HCT116 (cell line): ENCODE measurements at regions not wholly inside any gene's neighbourhood (a gene's known extent, or its start where the extent isn't known, plus 50 kb on each side); places are given as distances from the start of the nearest gene placed in this dataset.

ENCODE experiments used
- ATAC-seq: fragments of 200-7000 bp; cut with Tn5 transposase; 2 replicates; pipeline ENCODE4 v1.9.1; 2020; ENCODE audit warnings: mild to moderate bottlenecking, moderate library complexity
- BruUV-seq: library from RNA; stranded (reverse); fragments of 400-500 nt; replicated peaks from 2 replicates; lab custom pipeline; 2021; lab: Mats Ljungman, UMichigan
- CTCF ChIA-PET: fragments of 300-600 bp; sonication (Branson Sonifier 250); formaldehyde crosslinking; loops from one replicate; lab custom pipeline; 2021; ENCODE audit warnings: antibody characterized with exemption; lab: Charles Lee
- POLR2A ChIA-PET: fragments of 300-600, 350-600 bp; sonication (Branson Sonifier 250); formaldehyde crosslinking; loops from one replicate; lab custom pipeline; 2021; ENCODE audit warnings: antibody characterized with exemption; lab: Charles Lee
- RAD21 ChIA-PET, 2 experiments: fragments of 300-600 bp; sonication (Branson Sonifier 250); formaldehyde crosslinking; loops; one replicate each; lab custom pipeline; 2023; ENCODE audit warnings: low total read pairs in 2 of 2; ENCODE audit not compliant: uncharacterized antibody in 2 of 2, unreplicated experiment in 2 of 2, low non-redundant PET in 1 of 2; lab: Charles Lee
- DNase-seq: peaks from one replicate; pipeline ENCODE4 v3.0.0-alpha.2; 2010; ENCODE audit warnings: low read depth, low spot score
- H2AFZ ChIP-seq: fragments of 200-600 bp; shearing (Covaris generic), sonication (generic); 2 replicates; pipeline ENCODE4 v1.6.1; 2017; ENCODE audit warnings: low read depth, mixed run types, mixed read lengths, antibody characterized with exemption, low read length; ENCODE audit not compliant: poor library complexity, severe bottlenecking
- H3K27ac ChIP-seq: 2 replicates; pipeline ENCODE4 v1.5.1; 2012; ENCODE audit warnings: low read depth, low read length
- H3K27me3 ChIP-seq: fragments of 200-600 bp; sonication (generic); 2 replicates; pipeline ENCODE4 v1.6.1; 2016; ENCODE audit warnings: mixed run types, low read length, mixed read lengths; ENCODE audit not compliant: insufficient read depth
- H3K36me3 ChIP-seq, 2 experiments: fragments of 200-500 bp in 1 of 2; fragments of 200-600 bp in 1 of 2; sonication (Bioruptor generic) in 1 of 2; sonication (generic) in 1 of 2; 2 replicates each; pipeline versions ENCODE4 v1.5.1 to v1.6.1; 2014 to 2016; ENCODE audit warnings: low read length in 2 of 2, inconsistent platforms in 1 of 2, mixed read lengths in 1 of 2, mixed run types in 1 of 2; ENCODE audit not compliant: insufficient read depth in 2 of 2, control insufficient read depth in 1 of 2
- H3K4me1 ChIP-seq, 2 experiments: fragments of 200-600 bp in 1 of 2; sonication (generic) in 1 of 2; 2 replicates each; pipeline versions ENCODE4 v1.5.1 to v1.6.1; 2012 to 2017; ENCODE audit warnings: low read length in 2 of 2, inconsistent platforms in 1 of 2, mild to moderate bottlenecking in 1 of 2, mixed read lengths in 1 of 2, mixed run types in 1 of 2, moderate library complexity in 1 of 2; ENCODE audit not compliant: insufficient read depth in 2 of 2, control insufficient read depth in 1 of 2
- H3K4me2 ChIP-seq: fragments of 200-600 bp; sonication (generic); 2 replicates; pipeline ENCODE4 v1.6.1; 2017; ENCODE audit warnings: mixed run types, low read length, mixed read lengths
- H3K4me3 ChIP-seq, 2 experiments: fragments of 200-600 bp in 1 of 2; sonication (generic) in 1 of 2; replicated peaks in 1 of 2; 2 replicates each; pipeline ENCODE4 v1.5.1; 2011 to 2016; ENCODE audit warnings: low read length in 2 of 2, control low read depth in 1 of 2, low read depth in 1 of 2, mild to moderate bottlenecking in 1 of 2, mixed read lengths in 1 of 2, mixed run types in 1 of 2
- H3K79me2 ChIP-seq: fragments of 200-600 bp; sonication (generic); 2 replicates; pipeline ENCODE4 v1.6.1; 2017; ENCODE audit warnings: mild to moderate bottlenecking, mixed run types, low read length, moderate library complexity, mixed read lengths; ENCODE audit not compliant: insufficient read depth
- H3K9ac ChIP-seq: fragments of 200-600 bp; sonication (generic); 2 replicates; pipeline ENCODE4 v1.6.1; 2016; ENCODE audit warnings: low read length, mixed read lengths
- H3K9me2 ChIP-seq: fragments of 200-600 bp; sonication (generic), shearing (Covaris generic); 2 replicates; pipeline ENCODE4 v1.6.1; 2017; ENCODE audit warnings: mixed run types, mild to moderate bottlenecking, moderate library complexity; ENCODE audit not compliant: insufficient read depth
- H3K9me3 ChIP-seq, 2 experiments: fragments of 200-500 bp in 1 of 2; fragments of 200-600 bp in 1 of 2; sonication (Bioruptor generic) in 1 of 2; sonication (generic) in 1 of 2; 2 replicates each; pipeline ENCODE4 v1.6.1; 2014 to 2017; ENCODE audit warnings: low read length in 2 of 2, mixed read lengths in 2 of 2, inconsistent platforms in 1 of 2, low read depth in 1 of 2, mild to moderate bottlenecking in 1 of 2, mixed run types in 1 of 2, moderate library complexity in 1 of 2; ENCODE audit not compliant: control insufficient read depth in 1 of 2, insufficient read depth in 1 of 2
- H4K20me1 ChIP-seq: fragments of 200-600 bp; sonication (generic), shearing (Covaris generic); 2 replicates; pipeline ENCODE4 v1.6.1; 2017; ENCODE audit warnings: mixed run types, mild to moderate bottlenecking, moderate library complexity; ENCODE audit not compliant: insufficient read depth
- CBX3 ChIP-seq: IDR thresholded peaks from 2 replicates; pipeline ENCODE4 v1.6.1; 2012; ENCODE audit warnings: low read depth
- EGR1 ChIP-seq: IDR thresholded peaks from 2 replicates; pipeline ENCODE4 v1.6.1; 2012; ENCODE audit warnings: low read depth
- ELF1 ChIP-seq: IDR thresholded peaks from 2 replicates; pipeline ENCODE4 v1.6.1; 2012; ENCODE audit warnings: low read depth, borderline replicate concordance
- EZH2 ChIP-seq: fragments of 200-600 bp; sonication (generic); IDR thresholded peaks from 2 replicates; pipeline ENCODE4 v1.6.1; 2017; ENCODE audit warnings: antibody characterized with exemption, mixed run types
- FOSL1 ChIP-seq: IDR thresholded peaks from 2 replicates; pipeline ENCODE4 v1.6.1; 2012; ENCODE audit warnings: low read depth
- JUND ChIP-seq: IDR thresholded peaks from 2 replicates; pipeline ENCODE4 v1.6.1; 2012
- SIN3A ChIP-seq: IDR thresholded peaks from 2 replicates; pipeline ENCODE4 v1.6.1; 2012; ENCODE audit warnings: low read depth
- SRF ChIP-seq: IDR thresholded peaks from 2 replicates; pipeline ENCODE4 v1.6.1; 2012; ENCODE audit warnings: low read depth
- TCF7L2 ChIP-seq: IDR thresholded peaks from 2 replicates; pipeline ENCODE4 v1.7.0; 2011; ENCODE audit warnings: borderline replicate concordance, inconsistent platforms; ENCODE audit not compliant: insufficient read depth, insufficient read length; ENCODE audit errors: extremely low read depth
- YY1 ChIP-seq: IDR thresholded peaks from 2 replicates; pipeline ENCODE4 v1.6.1; 2011; ENCODE audit warnings: low read length, low read depth, moderate library complexity, mild to moderate bottlenecking; ENCODE audit not compliant: insufficient replicate concordance; ENCODE audit errors: extremely low read depth
- ZBTB33 ChIP-seq: IDR thresholded peaks from 2 replicates; pipeline ENCODE4 v1.6.1; 2011; ENCODE audit warnings: mild to moderate bottlenecking, low read length, moderate library complexity; ENCODE audit not compliant: insufficient replicate concordance; ENCODE audit errors: extremely low read depth
- intact Hi-C: fragments of 100-400 bp; cut with micrococcal nuclease; formaldehyde crosslinking; loops from 2 replicates; pipeline ENCODE4 v1.10.0; 2022
- TF ChIP-seq, protein P1 (sequence below): IDR thresholded peaks from 2 replicates; pipeline ENCODE4 v1.6.1; 2012; ENCODE audit warnings: low read depth

- TF ChIP-seq EZH2, result no peak
- TF ChIP-seq SRF, result no peak
- TF ChIP-seq, protein P1, sequence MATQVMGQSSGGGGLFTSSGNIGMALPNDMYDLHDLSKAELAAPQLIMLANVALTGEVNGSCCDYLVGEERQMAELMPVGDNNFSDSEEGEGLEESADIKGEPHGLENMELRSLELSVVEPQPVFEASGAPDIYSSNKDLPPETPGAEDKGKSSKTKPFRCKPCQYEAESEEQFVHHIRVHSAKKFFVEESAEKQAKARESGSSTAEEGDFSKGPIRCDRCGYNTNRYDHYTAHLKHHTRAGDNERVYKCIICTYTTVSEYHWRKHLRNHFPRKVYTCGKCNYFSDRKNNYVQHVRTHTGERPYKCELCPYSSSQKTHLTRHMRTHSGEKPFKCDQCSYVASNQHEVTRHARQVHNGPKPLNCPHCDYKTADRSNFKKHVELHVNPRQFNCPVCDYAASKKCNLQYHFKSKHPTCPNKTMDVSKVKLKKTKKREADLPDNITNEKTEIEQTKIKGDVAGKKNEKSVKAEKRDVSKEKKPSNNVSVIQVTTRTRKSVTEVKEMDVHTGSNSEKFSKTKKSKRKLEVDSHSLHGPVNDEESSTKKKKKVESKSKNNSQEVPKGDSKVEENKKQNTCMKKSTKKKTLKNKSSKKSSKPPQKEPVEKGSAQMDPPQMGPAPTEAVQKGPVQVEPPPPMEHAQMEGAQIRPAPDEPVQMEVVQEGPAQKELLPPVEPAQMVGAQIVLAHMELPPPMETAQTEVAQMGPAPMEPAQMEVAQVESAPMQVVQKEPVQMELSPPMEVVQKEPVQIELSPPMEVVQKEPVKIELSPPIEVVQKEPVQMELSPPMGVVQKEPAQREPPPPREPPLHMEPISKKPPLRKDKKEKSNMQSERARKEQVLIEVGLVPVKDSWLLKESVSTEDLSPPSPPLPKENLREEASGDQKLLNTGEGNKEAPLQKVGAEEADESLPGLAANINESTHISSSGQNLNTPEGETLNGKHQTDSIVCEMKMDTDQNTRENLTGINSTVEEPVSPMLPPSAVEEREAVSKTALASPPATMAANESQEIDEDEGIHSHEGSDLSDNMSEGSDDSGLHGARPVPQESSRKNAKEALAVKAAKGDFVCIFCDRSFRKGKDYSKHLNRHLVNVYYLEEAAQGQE, result no peak
- TF ChIP-seq FOSL1, result no peak
- TF ChIP-seq SIN3A, result no peak
These were observed 98.9 kb upstream of the CST7 start (continued) for GRCh38 chr20:24850176-24850575.

DNA sequence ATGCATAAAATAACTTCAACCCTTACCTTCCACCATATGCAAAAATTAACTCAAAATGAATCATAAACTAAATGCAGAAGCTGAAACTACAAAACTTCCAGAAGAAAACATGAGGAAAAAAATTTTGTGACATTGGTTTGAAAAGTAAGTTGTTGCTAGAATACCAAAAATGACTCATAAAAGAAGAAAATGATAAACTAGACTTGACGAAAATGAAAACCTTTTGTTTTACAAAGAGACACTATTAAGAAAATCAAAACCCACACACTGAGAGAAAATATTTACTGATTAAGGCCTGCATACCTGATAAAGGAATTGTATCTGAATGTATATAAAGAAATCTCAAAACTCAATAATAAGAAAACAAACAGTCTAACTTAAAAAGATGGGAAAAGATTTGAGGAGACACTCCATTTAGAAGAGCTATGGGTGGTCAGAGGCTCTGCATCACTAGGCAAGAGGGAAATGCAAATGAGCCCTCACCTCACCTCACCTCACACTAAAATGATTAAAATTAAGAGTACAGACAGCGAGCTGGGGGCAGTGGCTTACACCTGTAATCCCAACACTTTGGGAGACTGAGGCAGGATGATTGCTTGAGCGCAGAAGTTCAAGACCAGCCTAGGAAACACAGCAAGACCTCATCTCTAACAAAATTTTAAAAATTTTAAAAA is 97.6 kb upstream of the CST7 start:
- CTCF ChIA-PET, result no interaction called here
- POLR2A ChIA-PET, result no interaction called here
- H3K4me3 ChIP-seq, result no peak overlapping the region
- H3K36me3 ChIP-seq, result no peaks in the 10 kb centered on the region
- H3K9me2 ChIP-seq, result no peaks in the 10 kb centered on the region
- no peak overlapping the region for H3K9ac ChIP-seq
- BruUV-seq, result no TSS peak
- H4K20me1 ChIP-seq, result no peaks in the 10 kb centered on the region
- ATAC-seq (no peak), DNase-seq (no peak)
- no peak overlapping the region for H3K4me2 ChIP-seq
- RAD21 ChIA-PET, result no interaction called here
- H3K27ac ChIP-seq, result no peak overlapping the region
- no peaks in the 10 kb centered on the region; the same call in 1 of the 2 replicates for H3K27me3 ChIP-seq
- intact Hi-C loops, result no loop called here
- TF ChIP-seq TCF7L2 (no peak), ZBTB33 (no peak), JUND (no peak), CBX3 (no peak), EGR1 (no peak), ELF1 (no peak), YY1 (no peak)
- TF ChIP-seq, protein P1, result no peak
- no peaks in the 10 kb centered on the region for H3K4me1 ChIP-seq
- peaks cover 0 to 3% of the 10 kb centered on the region in 2 experiments; a peak in 1 of 4 replicates for H3K9me3 ChIP-seq
- H3K79me2 ChIP-seq, result no peaks in the 10 kb centered on the region
- no peak overlapping the region for H2AFZ ChIP-seq
